CD4-positive, alpha-beta T cell treated with Interferon gamma for 1 hour (primary cell): ENCODE measurements at regions not wholly inside any gene's neighbourhood (a gene's known extent, or its start where the extent isn't known, plus 50 kb on each side); places are given as distances from the start of the nearest gene placed in this dataset.
"Not testable (repeated sequence)": the region's sequence is repeated elsewhere in the genome, so short reads cannot be mapped to it uniquely, and the experiment has no call there.

ENCODE experiments used
- DNase-seq: peaks from one replicate; pipeline ENCODE4 v3.0.0-alpha.2; 2020

GRCh38 chr5:1748271-1748670 lies 51.4 kb downstream of the MRPL36 start:
- DNase-seq, result no peak

- DNase-seq, result no peak
Measured at GRCh38 chr5:1747803-1748085, 51.9 kb downstream of the MRPL36 start.

- DNase-seq, result no peak
Measured at GRCh38 chr5:1747079-1747802, 52.4 kb downstream of the MRPL36 start.

GRCh38 chr5:1746371-1747078 lies 53.1 kb downstream of the MRPL36 start:
- no peak for DNase-seq

- DNase-seq, result no peak
Measured at GRCh38 chr5:1745796-1746370, 53.8 kb downstream of the MRPL36 start.

- DNase-seq, result no peak
Measured at GRCh38 chr5:1745123-1745795, 54.4 kb downstream of the MRPL36 start.

- no peak for DNase-seq
Measured at GRCh38 chr5:1744393-1745122, 55.1 kb downstream of the MRPL36 start.

- DNase-seq, result no peak
Measured at GRCh38 chr5:1743769-1744085, 55.9 kb downstream of the MRPL36 start.

GRCh38 chr5:1743061-1743768 lies 56.4 kb downstream of the MRPL36 start:
- no peak for DNase-seq

- DNase-seq, result no peak
Measured at GRCh38 chr5:1737790-1738405, 61.7 kb downstream of the MRPL36 start.

GRCh38 chr5:1736889-1737711 lies 62.5 kb downstream of the MRPL36 start:
- DNase-seq, result no peak

GRCh38 chr5:1736065-1736464 lies 63.6 kb downstream of the MRPL36 start:
- DNase-seq, result no peak

GRCh38 chr5:1735320-1735970 lies 64.2 kb downstream of the MRPL36 start:
- no peak for DNase-seq

- DNase-seq, result no peak
Measured at GRCh38 chr5:1734908-1735289, 64.7 kb downstream of the MRPL36 start.

GRCh38 chr5:1734271-1734907 lies 65.2 kb downstream of the MRPL36 start:
- DNase-seq, result no peak

GRCh38 chr5:1733369-1733768 lies 66.3 kb downstream of the MRPL36 start:
- DNase-seq, result no peak

- DNase-seq, result no peak
Measured at GRCh38 chr5:1732945-1733344, 66.7 kb downstream of the MRPL36 start.

GRCh38 chr5:1732238-1732941 lies 67.2 kb downstream of the MRPL36 start:
- no peak for DNase-seq

- DNase-seq, result not testable (repeated sequence)
Measured at GRCh38 chr5:1731855-1732237, 67.8 kb downstream of the MRPL36 start.
